ENCODE measurements at regions not wholly inside any gene's neighbourhood (a gene's known extent, or its start where the extent isn't known, plus 50 kb on each side); places are given as distances from the start of the nearest gene placed in this dataset.
"Not testable (repeated sequence)": the region's sequence is repeated elsewhere in the genome, so short reads cannot be mapped to it uniquely, and the experiment has no call there.

DNA sequence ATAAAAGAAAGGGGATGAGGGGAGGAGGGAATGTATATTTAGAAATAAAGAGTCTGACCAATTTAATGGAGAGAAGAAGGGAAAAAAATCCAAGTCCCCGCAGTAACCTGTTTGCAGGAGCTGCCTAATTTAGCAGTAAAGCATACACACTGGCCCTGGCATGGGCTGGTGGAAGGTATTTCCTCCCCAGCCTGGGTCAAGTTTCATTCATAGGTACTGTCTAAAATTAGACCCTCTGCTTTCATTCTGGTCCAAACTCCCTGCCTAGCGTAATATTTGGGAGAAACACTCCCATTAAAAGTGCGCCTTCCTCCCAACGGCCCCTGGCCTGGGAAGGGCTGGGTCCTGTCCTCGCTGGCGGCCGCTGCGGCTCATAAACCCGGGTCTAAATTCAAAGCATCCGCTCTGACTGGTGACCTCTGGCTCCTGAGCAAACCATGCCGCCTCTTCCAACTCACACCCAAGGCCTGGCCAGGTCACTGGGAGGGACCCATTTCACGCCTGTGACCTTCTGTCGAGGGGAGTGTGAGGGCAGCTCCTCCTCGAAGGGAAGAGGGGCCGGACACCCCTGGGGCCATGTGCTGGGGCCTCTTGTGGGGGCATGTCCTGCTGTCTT, 123.2 kb downstream of the FGF18 start:
- Histone ChIP-seq H3K4me3 (ENCODE audit: low read length) (no peak overlapping the region), H3K36me3 (ENCODE audit: control insufficient read depth, insufficient read depth, low read length) (no peaks in the 10 kb centered on the region), H3K9me3 (ENCODE audit: control insufficient read depth, insufficient read depth, low read length) (no peaks in the 10 kb centered on the region), H3K27ac (ENCODE audit: low read length) (no peak overlapping the region), H3K27me3 (ENCODE audit: control insufficient read depth, insufficient read depth, low read length) (no peaks in the 10 kb centered on the region), H3K4me1 (ENCODE audit: control insufficient read depth, insufficient read depth, low read length) (no peaks in the 10 kb centered on the region)
- no peak for DNase-seq (ENCODE audit: low read depth, low spot score)
- WGBS (ENCODE audit: insufficient coverage, insufficient read length): no CpG with 5 or more reads among the region's 15 CpGs

DNA sequence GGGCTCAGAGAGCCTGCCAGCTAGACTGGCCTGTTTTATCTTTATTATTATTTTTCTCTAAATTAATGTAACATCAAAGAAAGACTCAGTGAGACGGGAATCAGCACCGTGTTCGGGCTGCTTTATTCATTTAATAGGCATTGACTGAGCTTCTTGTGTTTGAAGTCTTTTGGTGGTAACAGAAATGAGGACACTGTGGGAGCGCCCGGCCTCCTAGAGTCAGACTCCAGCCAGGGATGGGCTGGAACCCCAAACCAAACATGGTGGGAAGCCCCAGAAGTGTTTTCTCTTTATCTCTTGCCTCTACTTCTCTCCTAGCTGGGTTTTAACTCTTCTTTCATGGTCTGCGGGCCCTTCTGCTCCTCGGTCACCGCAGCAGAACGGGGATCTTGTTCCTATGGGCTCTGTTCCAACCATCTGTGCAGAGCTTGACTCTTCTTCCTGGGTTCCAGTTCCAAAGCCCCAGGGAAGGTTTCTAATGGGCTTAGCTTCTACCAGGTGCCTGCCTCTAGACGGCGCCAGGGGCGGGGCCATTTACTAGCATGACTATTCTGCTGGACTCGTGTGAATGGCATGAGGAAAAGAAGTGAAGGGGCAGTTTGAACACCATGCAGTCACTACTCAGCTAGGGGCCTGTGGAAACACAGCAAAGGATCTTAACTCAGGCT, 123.8 kb downstream of the FGF18 start:
- no peaks in the 10 kb centered on the region for H3K36me3 ChIP-seq (ENCODE audit: control insufficient read depth, insufficient read depth, low read length)
- no peaks in the 10 kb centered on the region for H3K4me1 ChIP-seq (ENCODE audit: control insufficient read depth, insufficient read depth, low read length)
- no peak overlapping the region for H3K4me3 ChIP-seq (ENCODE audit: low read length)
- no peaks in the 10 kb centered on the region for H3K27me3 ChIP-seq (ENCODE audit: control insufficient read depth, insufficient read depth, low read length)
- no CpG with 5 or more reads among the region's 13 CpGs for WGBS (ENCODE audit: insufficient coverage, insufficient read length)
- no peaks in the 10 kb centered on the region for H3K9me3 ChIP-seq (ENCODE audit: control insufficient read depth, insufficient read depth, low read length)
- DNase-seq (ENCODE audit: low read depth, low spot score): no peak
- no peak overlapping the region for H3K27ac ChIP-seq (ENCODE audit: low read length)

DNA sequence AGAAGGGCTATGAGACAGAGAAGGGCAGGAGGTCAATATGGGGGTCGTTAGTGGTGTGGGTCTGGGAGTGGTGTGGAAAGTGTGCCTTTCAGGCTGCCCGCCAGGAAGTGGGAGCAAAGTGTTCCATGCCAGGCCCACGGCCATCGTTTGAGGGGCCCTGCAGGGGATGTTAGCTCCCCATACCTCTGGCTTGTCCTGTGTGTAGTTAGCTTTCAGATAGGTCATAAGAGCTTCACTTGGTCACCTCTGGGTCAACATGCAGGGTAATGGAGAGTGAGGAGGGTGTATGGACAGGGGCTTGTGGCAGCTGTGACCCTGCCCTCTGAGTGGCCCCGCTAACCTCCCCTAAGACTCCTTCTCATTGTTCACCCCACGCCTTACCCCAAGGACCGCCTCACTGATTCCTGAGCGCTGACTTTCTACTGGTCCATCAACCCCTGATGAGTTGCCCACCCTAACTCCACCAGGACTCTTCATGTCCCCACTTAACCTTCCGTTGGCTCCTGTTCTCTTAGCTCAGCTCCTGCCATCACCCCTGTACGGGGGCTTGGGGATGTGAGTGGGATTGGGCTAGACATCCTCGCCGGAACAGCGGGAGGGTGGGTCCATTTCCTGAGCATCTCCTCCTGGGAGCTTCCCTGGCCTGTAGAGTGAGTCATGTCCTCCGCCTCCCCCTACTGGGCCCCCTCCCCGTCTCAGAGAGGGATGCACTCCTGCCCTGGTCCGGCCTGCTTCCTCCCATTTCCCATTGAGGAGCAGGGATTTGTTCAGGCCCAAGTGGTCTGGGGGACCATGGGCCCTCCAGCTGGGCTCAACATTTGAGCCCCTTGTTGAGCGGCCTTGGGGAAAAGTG, 125.7 kb downstream of the FGF18 start:
- Histone ChIP-seq H3K27ac (ENCODE audit: low read length) (no peak overlapping the region), H3K36me3 (ENCODE audit: control insufficient read depth, insufficient read depth, low read length) (no peaks in the 10 kb centered on the region), H3K4me1 (ENCODE audit: control insufficient read depth, insufficient read depth, low read length) (no peaks in the 10 kb centered on the region), H3K9me3 (ENCODE audit: control insufficient read depth, insufficient read depth, low read length) (no peaks in the 10 kb centered on the region), H3K27me3 (ENCODE audit: control insufficient read depth, insufficient read depth, low read length) (no peaks in the 10 kb centered on the region), H3K4me3 (ENCODE audit: low read length) (no peak overlapping the region)
- DNase-seq (ENCODE audit: low read depth, low spot score): no peak
- WGBS (ENCODE audit: insufficient coverage, insufficient read length): no CpG with 5 or more reads among the region's 17 CpGs

DNA sequence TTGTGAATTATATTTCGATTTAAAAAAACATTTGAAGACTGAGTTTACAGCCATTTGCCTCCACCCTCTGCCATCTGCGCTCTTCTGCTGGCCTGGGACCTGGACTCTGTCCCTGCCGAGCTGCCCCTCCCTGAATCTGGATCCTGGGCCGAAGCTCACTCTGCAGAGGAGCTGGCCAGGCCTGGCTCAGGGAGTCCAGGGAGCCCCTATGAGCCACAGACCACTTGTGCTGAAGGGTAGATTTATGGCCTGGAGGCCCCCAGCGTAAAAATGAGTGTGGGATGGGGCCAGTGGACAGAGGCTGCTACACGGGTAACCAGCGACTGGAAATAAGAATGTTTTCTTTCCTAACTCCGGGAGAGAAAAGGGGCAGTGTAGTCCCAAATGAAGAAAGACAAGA, 129.8 kb downstream of the FGF18 start:
- no peaks in the 10 kb centered on the region for H3K36me3 ChIP-seq (ENCODE audit: control insufficient read depth, insufficient read depth, low read length)
- H3K9me3 ChIP-seq (ENCODE audit: control insufficient read depth, insufficient read depth, low read length): no peaks in the 10 kb centered on the region
- no peak overlapping the region for H3K4me3 ChIP-seq (ENCODE audit: low read length)
- no CpG with 5 or more reads among the region's 8 CpGs for WGBS (ENCODE audit: insufficient coverage, insufficient read length)
- H3K27me3 ChIP-seq (ENCODE audit: control insufficient read depth, insufficient read depth, low read length): no peaks in the 10 kb centered on the region
- DNase-seq (ENCODE audit: low read depth, low spot score): no peak
- H3K4me1 ChIP-seq (ENCODE audit: control insufficient read depth, insufficient read depth, low read length): no peaks in the 10 kb centered on the region
- H3K27ac ChIP-seq (ENCODE audit: low read length): no peak overlapping the region

DNA sequence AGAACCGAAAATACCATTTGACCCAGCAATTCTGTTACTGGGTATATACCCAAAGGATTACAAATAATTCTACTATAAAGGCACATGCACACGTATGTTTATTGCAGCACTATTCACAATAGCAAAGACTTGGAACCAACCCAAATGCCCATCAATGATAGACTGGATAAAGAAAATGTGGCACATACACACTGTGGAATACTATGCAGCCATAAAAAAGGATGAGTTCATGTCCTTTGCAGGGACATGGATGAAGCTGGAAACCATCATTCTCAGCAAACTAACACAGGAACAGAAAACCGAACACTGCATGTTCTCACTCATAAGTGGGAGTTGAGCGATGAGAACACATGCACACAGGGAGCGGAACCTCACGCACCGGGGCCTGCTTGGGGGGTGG, 134.4 kb downstream of the FGF18 start:
- not testable (repeated sequence) for H3K27me3 ChIP-seq (ENCODE audit: control insufficient read depth, insufficient read depth, low read length); H3K9me3 ChIP-seq (ENCODE audit: control insufficient read depth, insufficient read depth, low read length); DNase-seq (ENCODE audit: low read depth, low spot score); H3K4me3 ChIP-seq (ENCODE audit: low read length); H3K27ac ChIP-seq (ENCODE audit: low read length); H3K4me1 ChIP-seq (ENCODE audit: control insufficient read depth, insufficient read depth, low read length); H3K36me3 ChIP-seq (ENCODE audit: control insufficient read depth, insufficient read depth, low read length)
- no CpG with 5 or more reads among the region's 7 CpGs for WGBS (ENCODE audit: insufficient coverage, insufficient read length)

DNA sequence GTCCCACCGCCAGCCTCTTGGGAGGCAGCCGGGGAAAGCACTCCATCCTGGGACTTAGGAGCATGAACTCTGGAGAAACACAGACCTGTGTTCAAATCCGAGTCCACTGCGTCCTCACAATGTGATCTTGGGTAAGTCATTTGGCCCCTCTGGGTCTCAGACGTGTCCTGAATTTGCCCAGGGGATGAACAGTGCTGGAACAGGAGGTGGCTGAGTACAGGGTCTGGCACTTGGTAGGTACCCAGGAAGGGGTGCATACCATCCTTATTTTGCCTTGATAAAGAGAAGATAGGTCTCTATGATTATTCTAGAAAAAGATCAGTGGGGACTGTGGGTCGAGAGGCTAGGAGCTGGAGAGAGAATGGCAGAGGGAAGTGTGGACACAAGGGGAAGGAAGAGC, 135.7 kb downstream of the FGF18 start:
- WGBS (ENCODE audit: insufficient coverage, insufficient read length): no CpG with 5 or more reads among the region's 6 CpGs

DNA sequence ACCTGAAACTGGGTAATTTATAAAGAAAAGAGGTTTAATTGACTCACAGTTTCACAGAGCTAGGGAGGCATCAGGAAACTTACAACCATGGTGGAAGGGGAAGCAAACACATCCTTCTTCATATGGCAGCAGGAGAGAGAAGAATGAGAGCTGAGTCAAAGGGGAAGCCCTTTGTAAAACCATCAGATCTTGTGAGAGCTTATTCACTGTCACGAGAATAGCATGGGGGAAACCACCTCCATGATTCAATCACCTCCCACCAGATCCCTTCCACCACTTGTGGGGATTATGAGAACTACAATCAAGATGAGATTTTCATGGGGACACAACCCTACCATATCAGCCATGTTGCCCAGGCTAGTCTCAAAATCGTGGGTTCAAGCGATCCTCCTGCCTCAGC, 143.4 kb downstream of the FGF18 start:
- no peak overlapping the region for H3K27ac ChIP-seq (ENCODE audit: low read length)
- WGBS (ENCODE audit: insufficient coverage, insufficient read length): no CpG with 5 or more reads among the region's 3 CpGs
- no peaks in the 10 kb centered on the region for H3K9me3 ChIP-seq (ENCODE audit: control insufficient read depth, insufficient read depth, low read length)
- no peaks in the 10 kb centered on the region for H3K27me3 ChIP-seq (ENCODE audit: control insufficient read depth, insufficient read depth, low read length)
- H3K4me3 ChIP-seq (ENCODE audit: low read length): no peak overlapping the region
- no peak for DNase-seq (ENCODE audit: low read depth, low spot score)
- no peaks in the 10 kb centered on the region for H3K4me1 ChIP-seq (ENCODE audit: control insufficient read depth, insufficient read depth, low read length)
- H3K36me3 ChIP-seq (ENCODE audit: control insufficient read depth, insufficient read depth, low read length): no peaks in the 10 kb centered on the region

More for the DNA sequence above, 135.7 kb downstream of the FGF18 start:
- H3K4me1 ChIP-seq (ENCODE audit: control insufficient read depth, insufficient read depth, low read length): no peaks in the 10 kb centered on the region
- no peaks in the 10 kb centered on the region for H3K27me3 ChIP-seq (ENCODE audit: control insufficient read depth, insufficient read depth, low read length)
- H3K4me3 ChIP-seq (ENCODE audit: low read length): no peak overlapping the region
- no peak for DNase-seq (ENCODE audit: low read depth, low spot score)
- no peaks in the 10 kb centered on the region for H3K36me3 ChIP-seq (ENCODE audit: control insufficient read depth, insufficient read depth, low read length)
- no peaks in the 10 kb centered on the region for H3K9me3 ChIP-seq (ENCODE audit: control insufficient read depth, insufficient read depth, low read length)
- H3K27ac ChIP-seq (ENCODE audit: low read length): no peak overlapping the region

DNA sequence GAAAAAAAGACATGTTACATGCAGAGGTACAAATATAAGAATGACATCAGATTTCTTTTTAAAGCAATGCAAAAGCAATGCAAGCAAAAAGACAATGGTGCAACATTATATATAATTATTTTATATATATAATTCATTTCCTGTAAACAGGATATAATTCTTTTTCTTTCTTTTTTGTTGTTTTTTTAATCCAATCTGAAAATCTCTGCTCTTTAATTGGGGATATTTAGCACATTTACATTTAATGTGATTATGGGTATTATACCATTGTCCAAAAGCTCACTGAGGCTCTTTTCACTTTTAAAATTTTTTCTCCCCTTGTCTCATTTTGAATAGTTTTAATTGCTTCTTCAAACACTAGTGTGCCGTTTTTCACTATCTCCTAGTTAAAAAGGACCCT, 148.9 kb downstream of the FGF18 start:
- no peak for DNase-seq (ENCODE audit: low read depth, low spot score)
- Histone ChIP-seq H3K9me3 (ENCODE audit: control insufficient read depth, insufficient read depth, low read length) (no peaks in the 10 kb centered on the region), H3K27ac (ENCODE audit: low read length) (no peak overlapping the region), H3K4me3 (ENCODE audit: low read length) (no peak overlapping the region), H3K4me1 (ENCODE audit: control insufficient read depth, insufficient read depth, low read length) (peaks cover 2% of the 10 kb centered on the region; the same call in 1 of the 2 replicates), H3K36me3 (ENCODE audit: control insufficient read depth, insufficient read depth, low read length) (0 out of 2 replicates have a peak, but pooled peaks cover 2% of the 10 kb centered on the region), H3K27me3 (ENCODE audit: control insufficient read depth, insufficient read depth, low read length) (no peaks in the 10 kb centered on the region)
- no CpG with 5 or more reads among the region's 1 CpG for WGBS (ENCODE audit: insufficient coverage, insufficient read length)

DNA sequence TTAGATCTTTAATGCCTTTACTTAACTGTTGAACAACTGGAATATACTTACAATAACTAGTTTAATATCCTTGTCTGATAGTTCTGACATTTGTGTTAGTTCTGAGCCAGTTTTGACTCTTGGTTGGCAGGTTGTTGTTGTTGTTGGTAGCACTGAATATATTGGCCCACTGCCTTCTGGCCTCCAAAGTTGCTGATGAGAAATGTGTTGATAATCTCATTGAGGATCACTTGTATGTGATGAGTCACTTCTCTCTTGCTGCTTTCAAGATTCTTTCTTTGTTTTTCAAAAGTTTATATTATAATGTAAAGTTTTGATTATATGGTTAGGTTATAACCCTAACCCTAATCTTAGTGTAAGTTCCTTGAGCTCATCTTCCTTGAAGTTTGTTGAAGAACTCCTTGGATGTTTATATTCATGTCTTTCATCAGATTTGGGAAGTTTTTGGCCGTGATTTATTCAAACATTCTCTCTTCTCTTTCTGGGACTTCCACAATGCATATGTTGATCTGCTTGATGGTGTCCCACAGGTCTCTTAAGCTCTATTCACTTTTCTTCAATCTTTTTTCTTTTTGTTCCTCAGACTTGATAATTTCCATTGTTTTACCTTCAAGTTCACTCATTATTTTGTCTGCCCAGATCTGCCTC, 149.7 kb downstream of the FGF18 start:
- Histone ChIP-seq H3K27ac (ENCODE audit: low read length) (no peak overlapping the region), H3K4me1 (ENCODE audit: control insufficient read depth, insufficient read depth, low read length) (peaks cover 2% of the 10 kb centered on the region; the same call in 1 of the 2 replicates)
- no CpG with 5 or more reads among the region's 1 CpG for WGBS (ENCODE audit: insufficient coverage, insufficient read length)

DNA sequence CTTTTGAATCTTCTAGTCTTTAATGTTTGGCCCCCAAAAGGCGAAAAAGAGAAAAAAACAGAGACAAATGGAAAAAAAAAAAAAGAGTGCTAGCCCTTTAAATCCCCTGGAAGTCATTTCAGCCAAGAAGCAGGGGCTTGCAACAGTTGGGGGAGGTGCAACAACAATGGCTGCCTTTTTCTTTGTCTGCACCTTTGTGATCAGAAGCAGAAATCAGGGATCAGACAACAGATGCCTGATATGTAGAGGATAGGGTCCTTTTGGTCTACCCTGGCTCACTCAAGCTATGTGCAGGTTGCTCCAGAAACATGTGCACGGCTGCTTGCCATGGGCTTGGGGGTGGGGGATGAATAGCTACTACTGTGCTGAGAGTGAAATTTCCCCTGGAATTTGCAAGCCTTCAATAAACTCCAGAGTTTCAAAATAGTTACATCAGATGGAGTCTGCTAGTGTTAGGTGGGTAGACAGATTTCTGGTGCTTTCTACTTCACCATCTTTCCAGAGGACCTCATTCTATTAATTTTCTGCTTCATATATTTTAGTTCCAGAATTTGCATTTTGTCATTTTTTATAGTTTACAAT, 150.9 kb downstream of the FGF18 start:
- Histone ChIP-seq H3K27me3 (ENCODE audit: control insufficient read depth, insufficient read depth, low read length) (no peaks in the 10 kb centered on the region), H3K36me3 (ENCODE audit: control insufficient read depth, insufficient read depth, low read length) (0 out of 2 replicates have a peak, but pooled peaks cover 2% of the 10 kb centered on the region), H3K27ac (ENCODE audit: low read length) (no peak overlapping the region), H3K4me1 (ENCODE audit: control insufficient read depth, insufficient read depth, low read length) (peaks cover 2% of the 10 kb centered on the region; the same call in 1 of the 2 replicates), H3K9me3 (ENCODE audit: control insufficient read depth, insufficient read depth, low read length) (no peaks in the 10 kb centered on the region), H3K4me3 (ENCODE audit: low read length) (no peak overlapping the region)
- no CpG with 5 or more reads among the region's 2 CpGs for WGBS (ENCODE audit: insufficient coverage, insufficient read length)
- DNase-seq (ENCODE audit: low read depth, low spot score): no peak

More for the DNA sequence above, 149.7 kb downstream of the FGF18 start:
- Histone ChIP-seq H3K36me3 (ENCODE audit: control insufficient read depth, insufficient read depth, low read length) (0 out of 2 replicates have a peak, but pooled peaks cover 2% of the 10 kb centered on the region), H3K4me3 (ENCODE audit: low read length) (no peak overlapping the region), H3K27me3 (ENCODE audit: control insufficient read depth, insufficient read depth, low read length) (no peaks in the 10 kb centered on the region), H3K9me3 (ENCODE audit: control insufficient read depth, insufficient read depth, low read length) (no peaks in the 10 kb centered on the region)
- DNase-seq (ENCODE audit: low read depth, low spot score): no peak
